Muscle layer of colon (tissue), 2 donors: ENCODE measurements at regions not wholly inside any gene's neighbourhood (a gene's known extent, or its start where the extent isn't known, plus 50 kb on each side); places are given as distances from the start of the nearest gene placed in this dataset.

Experiments used
- H3K27ac ChIP-seq: one replicate; pipeline ENCODE4 v1.7.0; 2013; ENCODE audit warnings: low read depth, mild to moderate bottlenecking, low read length, moderate library complexity
- H3K27me3 ChIP-seq, 2 donors: one replicate each; pipeline ENCODE4 v1.7.0; 2013; ENCODE audit warnings: low read length in 2 of 2, mild to moderate bottlenecking in 2 of 2; ENCODE audit not compliant: insufficient read depth in 2 of 2, control insufficient read depth in 1 of 2
- H3K36me3 ChIP-seq: one replicate; pipeline ENCODE4 v1.7.0; 2013; ENCODE audit warnings: mild to moderate bottlenecking, low read length; ENCODE audit not compliant: insufficient read depth
- H3K4me1 ChIP-seq: one replicate; pipeline ENCODE4 v1.7.0; 2013; ENCODE audit warnings: mild to moderate bottlenecking, low read length; ENCODE audit not compliant: insufficient read depth
- H3K4me3 ChIP-seq, 2 donors: one replicate each; pipeline ENCODE4 v1.7.0; 2013; ENCODE audit warnings: low read length in 2 of 2, low read depth in 1 of 2, mild to moderate bottlenecking in 1 of 2, moderate library complexity in 1 of 2
- H3K9ac ChIP-seq: one replicate; pipeline ENCODE4 v1.7.0; 2013; ENCODE audit warnings: low read length
- H3K9me3 ChIP-seq: one replicate; pipeline ENCODE4 v1.7.0; 2013; ENCODE audit warnings: mild to moderate bottlenecking, low read length
- donor health status: abdominal sarcoma.
- donor health status: Adenocarcinoma of cecum.

GRCh38 chr4:138919094-138919936, 96.3 kb upstream of the NOCT start:
- H3K9me3 ChIP-seq = no peaks in the 10 kb centered on the region
- H3K27ac ChIP-seq = no peak overlapping the region
- H3K4me1 ChIP-seq = peaks cover 6% of the 10 kb centered on the region
- no peak overlapping the region for H3K9ac ChIP-seq
- H3K36me3 ChIP-seq = no peaks in the 10 kb centered on the region
- H3K27me3 ChIP-seq = no peaks in the 10 kb centered on the region
- no peak overlapping the region for H3K4me3 ChIP-seq

DNA sequence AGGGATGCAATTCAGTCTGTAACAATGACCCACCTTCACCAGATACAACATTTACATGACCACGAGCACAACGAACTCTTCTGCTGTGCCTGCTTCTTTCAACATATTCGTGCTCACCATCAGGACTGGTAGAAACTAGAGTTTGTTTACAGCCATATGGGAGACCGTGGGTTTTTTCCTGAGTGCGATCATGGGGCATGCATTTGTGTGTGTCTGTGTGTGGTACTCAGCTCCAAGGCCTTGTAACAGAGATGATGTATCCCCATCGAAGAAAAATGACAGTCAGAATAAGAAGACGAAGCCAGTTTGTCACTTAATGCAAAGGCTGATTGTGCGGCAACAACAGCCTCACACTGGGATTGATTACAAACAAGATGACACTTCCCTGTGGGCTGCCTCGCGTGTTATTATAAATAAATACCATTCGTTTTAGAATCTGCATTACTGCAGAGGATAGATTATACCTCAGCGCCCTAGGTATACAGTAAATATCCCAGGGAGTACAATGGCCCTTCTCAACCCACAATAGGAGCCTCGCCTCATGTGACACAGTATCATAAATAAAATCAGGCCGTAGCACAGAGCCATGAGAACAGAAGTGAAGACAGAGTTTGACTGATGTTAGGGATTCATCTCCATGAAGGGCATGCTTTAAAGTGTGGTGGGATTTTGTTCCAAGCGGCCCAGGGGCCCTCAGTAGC, 97.3 kb upstream of the NOCT start:
- Histone ChIP-seq H3K9me3 (no peaks in the 10 kb centered on the region), H3K9ac (no peak overlapping the region), H3K27me3 (no peaks in the 10 kb centered on the region), H3K36me3 (no peaks in the 10 kb centered on the region), H3K27ac (no peak overlapping the region), H3K4me1 (peaks cover 6% of the 10 kb centered on the region), H3K4me3 (no peak overlapping the region)

DNA sequence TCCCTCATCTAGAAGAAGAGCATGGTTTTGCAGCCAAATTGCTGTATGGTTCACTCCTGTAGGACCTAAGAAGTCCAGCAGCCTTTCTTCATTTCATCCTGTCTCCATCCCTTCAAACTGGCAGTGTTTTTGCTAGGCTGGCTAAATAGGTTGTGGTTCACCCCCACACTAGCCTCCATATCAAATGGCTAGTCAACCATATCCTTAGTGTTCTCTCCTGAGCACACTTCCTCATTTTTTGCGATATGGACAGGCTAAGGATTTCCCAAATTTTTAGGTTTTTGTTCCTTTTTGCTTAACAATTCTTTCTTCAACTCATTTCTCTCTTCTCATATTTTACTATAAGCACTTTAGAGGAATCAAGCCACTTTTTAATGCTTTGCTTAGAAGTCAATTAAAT, 98.8 kb upstream of the NOCT start:
- Histone ChIP-seq H3K4me1 (peaks cover 21% of the 10 kb centered on the region), H3K27me3 (no peaks in the 10 kb centered on the region), H3K9ac (no peak overlapping the region), H3K9me3 (no peaks in the 10 kb centered on the region), H3K4me3 (no peak overlapping the region), H3K27ac (no peak overlapping the region), H3K36me3 (no peaks in the 10 kb centered on the region)

- no peak overlapping the region for H3K27ac ChIP-seq
- H3K4me1 ChIP-seq = peaks cover 31% of the 10 kb centered on the region
- no peaks in the 10 kb centered on the region for H3K9me3 ChIP-seq
- no peaks in the 10 kb centered on the region for H3K36me3 ChIP-seq
- no peaks in the 10 kb centered on the region for H3K27me3 ChIP-seq
- no peak overlapping the region for H3K9ac ChIP-seq
- H3K4me3 ChIP-seq = no peak overlapping the region
These were observed 99.8 kb upstream of the NOCT start for GRCh38 chr4:138915756-138916155.

- Histone ChIP-seq H3K4me1 (peaks cover 33% of the 10 kb centered on the region), H3K4me3 (no peak overlapping the region), H3K9ac (no peak overlapping the region), H3K27me3 (no peaks in the 10 kb centered on the region), H3K36me3 (no peaks in the 10 kb centered on the region), H3K9me3 (no peaks in the 10 kb centered on the region), H3K27ac (peak overlapping the region; percentile 9)
These were observed 102.8 kb upstream of the NOCT start for GRCh38 chr4:138912704-138913340.

- H3K27me3 ChIP-seq = no peaks in the 10 kb centered on the region
These were observed 103.5 kb upstream of the NOCT start for GRCh38 chr4:138911909-138912703.

DNA sequence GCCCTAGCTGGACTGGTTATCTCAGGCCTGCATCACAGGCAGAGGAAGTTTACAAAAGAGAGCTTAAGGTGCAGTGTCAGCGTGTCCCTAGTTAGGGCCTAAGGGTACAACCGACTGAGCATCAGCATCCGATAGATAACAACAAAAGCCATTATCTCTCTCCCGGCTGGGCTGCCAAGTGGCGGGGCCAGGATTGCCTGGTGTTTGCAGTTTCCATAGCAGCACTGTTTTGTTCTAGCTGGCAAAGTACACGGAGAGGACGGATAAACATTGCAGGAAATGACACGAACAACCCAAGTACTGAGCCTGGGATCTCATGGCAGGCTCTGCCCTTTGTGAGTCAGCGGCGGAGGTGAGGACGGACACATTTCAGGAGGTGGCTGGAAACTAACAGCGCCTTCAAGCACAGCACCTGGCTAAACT, 104.7 kb upstream of the NOCT start:
- peak overlapping the region; percentile 40 for H3K27ac ChIP-seq
- peaks cover 33% of the 10 kb centered on the region for H3K4me1 ChIP-seq
- H3K27me3 ChIP-seq = no peaks in the 10 kb centered on the region
- H3K9ac ChIP-seq = no peak overlapping the region
- no peaks in the 10 kb centered on the region for H3K9me3 ChIP-seq
- peak overlapping the region in 1 of 2 donors; percentile 29 for H3K4me3 ChIP-seq
- H3K36me3 ChIP-seq = no peaks in the 10 kb centered on the region

More at GRCh38 chr4:138911909-138912703, 103.5 kb upstream of the NOCT start:
- Histone ChIP-seq H3K27ac (peak overlapping the region; percentile 16), H3K4me1 (peaks cover 33% of the 10 kb centered on the region), H3K36me3 (no peaks in the 10 kb centered on the region), H3K9ac (no peak overlapping the region), H3K9me3 (no peaks in the 10 kb centered on the region), H3K4me3 (no peak overlapping the region)

DNA sequence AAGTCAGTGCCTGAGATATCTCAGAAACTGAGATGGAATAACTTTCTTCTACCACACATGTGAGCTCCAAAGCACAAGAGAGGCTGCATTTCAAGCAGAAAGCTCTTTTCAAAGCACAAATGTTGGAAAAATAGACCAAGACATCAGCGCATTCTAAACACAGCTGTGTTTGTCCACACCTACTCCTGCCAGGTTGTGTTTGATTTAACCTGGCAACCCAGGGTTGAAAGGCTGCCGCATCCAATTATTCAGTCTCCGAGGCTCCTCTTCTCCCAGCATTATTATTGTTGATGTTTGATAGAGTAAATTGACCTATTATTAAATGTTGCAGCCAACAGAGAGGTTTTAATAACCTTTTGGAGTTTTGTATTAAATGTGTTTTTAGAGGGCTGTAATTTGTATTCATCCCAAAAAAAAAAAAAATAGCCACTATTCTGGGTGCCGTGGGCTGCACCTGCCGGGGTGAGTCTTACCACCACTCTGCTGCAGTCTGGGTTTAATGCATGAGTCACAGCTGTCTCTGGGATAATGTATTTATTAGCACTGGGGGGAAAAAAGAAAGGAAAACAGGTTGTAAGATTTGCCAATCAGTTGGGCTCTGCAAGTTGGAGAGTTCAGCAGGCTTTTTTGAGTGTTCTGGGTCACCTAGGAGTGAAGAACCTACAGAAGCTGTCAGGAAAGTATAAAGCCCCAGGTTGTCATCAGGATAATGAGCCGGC, 105.2 kb upstream of the NOCT start:
- H3K4me3 ChIP-seq = peak overlapping the region in 1 of 2 donors; percentile 29
- H3K36me3 ChIP-seq = no peaks in the 10 kb centered on the region
- peak overlapping the region; percentile 40 for H3K27ac ChIP-seq
- H3K9ac ChIP-seq = no peak overlapping the region
- no peaks in the 10 kb centered on the region for H3K27me3 ChIP-seq
- no peaks in the 10 kb centered on the region for H3K9me3 ChIP-seq
- peaks cover 33% of the 10 kb centered on the region for H3K4me1 ChIP-seq

GRCh38 chr4:138909587-138909986, 106.0 kb upstream of the NOCT start:
- no peaks in the 10 kb centered on the region for H3K27me3 ChIP-seq
- no peaks in the 10 kb centered on the region for H3K9me3 ChIP-seq
- no peaks in the 10 kb centered on the region for H3K36me3 ChIP-seq
- no peak overlapping the region for H3K4me3 ChIP-seq
- no peak overlapping the region for H3K27ac ChIP-seq
- no peak overlapping the region for H3K9ac ChIP-seq
- peaks cover 33% of the 10 kb centered on the region for H3K4me1 ChIP-seq

DNA sequence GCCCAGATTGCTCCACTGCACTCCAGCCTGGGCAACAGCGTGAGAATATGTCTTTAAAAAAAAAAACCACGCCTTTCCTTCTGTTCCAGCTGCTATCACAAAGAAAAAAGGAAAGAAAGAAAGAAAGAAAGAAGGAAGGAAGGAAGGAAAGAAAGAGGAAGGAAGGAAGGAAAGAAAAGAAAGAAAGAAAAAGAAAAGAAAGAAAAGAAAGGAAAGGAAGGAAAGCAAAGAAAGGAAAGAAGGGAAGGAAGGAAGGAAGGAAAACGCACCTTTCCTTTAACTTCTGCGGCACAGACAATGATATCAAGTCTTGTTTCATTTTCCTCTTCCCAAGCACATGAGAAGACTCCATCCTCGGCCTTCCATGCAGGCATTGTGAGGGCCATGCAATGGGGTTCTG, 107.4 kb upstream of the NOCT start:
- H3K9me3 ChIP-seq = no peaks in the 10 kb centered on the region
- no peak overlapping the region for H3K4me3 ChIP-seq
- no peak overlapping the region for H3K9ac ChIP-seq

More for the DNA sequence above, 107.4 kb upstream of the NOCT start:
- no peak overlapping the region for H3K27ac ChIP-seq
- no peaks in the 10 kb centered on the region for H3K27me3 ChIP-seq
- no peaks in the 10 kb centered on the region for H3K36me3 ChIP-seq
- peaks cover 31% of the 10 kb centered on the region for H3K4me1 ChIP-seq
